Liver (tissue), 8 donors: ENCODE measurements at regions not wholly inside any gene's neighbourhood (a gene's known extent, or its start where the extent isn't known, plus 50 kb on each side); places are given as distances from the start of the nearest gene placed in this dataset.

Source experiments
- DNase-seq: peaks from one replicate; pipeline ENCODE4 v3.0.0-alpha.2; 2017; ENCODE audit warnings: low spot score
- H3K27ac ChIP-seq, 2 donors: one replicate each; pipeline ENCODE4 v1.7.0; 2013; ENCODE audit warnings: inconsistent platforms in 2 of 2, low read length in 2 of 2, control low read depth in 1 of 2, low read depth in 1 of 2, mild to moderate bottlenecking in 1 of 2
- H3K27me3 ChIP-seq, 4 donors: one replicate each; pipeline versions ENCODE4 v1.6.1 to v1.7.0; 2013; ENCODE audit warnings: low read length in 3 of 4, inconsistent platforms in 1 of 4, mild to moderate bottlenecking in 1 of 4, moderate library complexity in 1 of 4; ENCODE audit not compliant: control insufficient read depth in 4 of 4, insufficient read depth in 4 of 4
- H3K36me3 ChIP-seq, 4 donors: one replicate each; pipeline versions ENCODE4 v1.6.1 to v1.7.0; 2013; ENCODE audit warnings: low read length in 3 of 4, mild to moderate bottlenecking in 3 of 4, low read depth in 1 of 4, moderate library complexity in 1 of 4; ENCODE audit not compliant: control insufficient read depth in 4 of 4, insufficient read depth in 3 of 4
- H3K4me1 ChIP-seq, 4 donors: one replicate each; pipeline versions ENCODE4 v1.6.1 to v1.7.0; 2013; ENCODE audit warnings: low read length in 3 of 4, mild to moderate bottlenecking in 3 of 4, moderate library complexity in 1 of 4; ENCODE audit not compliant: control insufficient read depth in 4 of 4, insufficient read depth in 4 of 4
- H3K4me3 ChIP-seq, 3 donors: one replicate each; pipeline versions ENCODE4 v1.6.1 to v1.7.0; 2013; ENCODE audit warnings: low read length in 3 of 3, control low read depth in 1 of 3, low read depth in 1 of 3, mild to moderate bottlenecking in 1 of 3
- H3K9ac ChIP-seq, 2 donors: one replicate each; pipeline ENCODE4 v1.7.0; 2013; ENCODE audit warnings: low read length in 2 of 2, mild to moderate bottlenecking in 2 of 2, moderate library complexity in 2 of 2, control low read depth in 1 of 2, low read depth in 1 of 2
- H3K9me3 ChIP-seq, 4 donors: one replicate each; pipeline versions ENCODE4 v1.6.1 to v1.7.0; 2013; ENCODE audit warnings: low read length in 3 of 4; ENCODE audit not compliant: control insufficient read depth in 4 of 4
- EGR1 ChIP-seq, 2 donors: IDR thresholded peaks; 2 replicates each; pipeline ENCODE4 v1.6.1; 2016 to 2018; ENCODE audit warnings: antibody characterized with exemption in 2 of 2, low read depth in 2 of 2
- FOXA1 ChIP-seq: IDR thresholded peaks from 2 replicates; pipeline ENCODE4 v1.6.1; 2016; ENCODE audit warnings: antibody characterized with exemption
- GABPA ChIP-seq, 2 donors: IDR thresholded peaks in 1 of 2; conservative IDR thresholded peaks in 1 of 2; 2 replicates each; pipeline ENCODE4 v1.6.1; 2016; ENCODE audit warnings: antibody characterized with exemption in 2 of 2, mild to moderate bottlenecking in 1 of 2, moderate library complexity in 1 of 2
- HNF4A ChIP-seq, 2 donors: conservative IDR thresholded peaks; 2 replicates each; pipeline ENCODE4 v1.6.1; 2016; ENCODE audit warnings: antibody characterized with exemption in 2 of 2, mild to moderate bottlenecking in 2 of 2
- HNF4G ChIP-seq: IDR thresholded peaks from 2 replicates; pipeline ENCODE4 v1.6.1; 2016; ENCODE audit warnings: antibody characterized with exemption
- JUND ChIP-seq, 2 donors: IDR thresholded peaks; 2 replicates each; pipeline ENCODE4 v1.6.1; 2016; ENCODE audit warnings: antibody characterized with exemption in 2 of 2
- RAD21 ChIP-seq, 2 donors: IDR thresholded peaks; 2 replicates each; pipeline ENCODE4 v1.6.1; 2016; ENCODE audit warnings: antibody characterized with exemption in 2 of 2, mild to moderate bottlenecking in 2 of 2
- RXRA ChIP-seq, 2 donors: IDR thresholded peaks; 2 replicates each; pipeline ENCODE4 v1.6.1; 2017 to 2018; ENCODE audit warnings: antibody characterized with exemption in 2 of 2, mild to moderate bottlenecking in 1 of 2
- SP1 ChIP-seq: IDR thresholded peaks from 2 replicates; pipeline ENCODE4 v1.6.1; 2018; ENCODE audit warnings: antibody characterized with exemption, mild to moderate bottlenecking
- TAF1 ChIP-seq: conservative IDR thresholded peaks from 2 replicates; pipeline ENCODE4 v1.6.1; 2016; ENCODE audit warnings: antibody characterized with exemption, mild to moderate bottlenecking
- YY1 ChIP-seq: IDR thresholded peaks from 2 replicates; pipeline ENCODE4 v1.6.1; 2016; ENCODE audit warnings: antibody characterized with exemption, mild to moderate bottlenecking
- WGBS: extraction: QIAGEN DNeasy Blood & Tissue Kit; methylation state at CpG from one replicate; pipeline ENCODE4 v1.1.7; 2013; 5-methylcytosine and 5-hydroxymethylcytosine counted together
- TF ChIP-seq, protein P1 (sequence below): IDR thresholded peaks from 2 replicates; pipeline ENCODE4 v1.6.1; 2016; ENCODE audit warnings: antibody characterized with exemption
- TF ChIP-seq, protein P2 (sequence below): fragments of 150-350 bp; IDR thresholded peaks from 2 replicates; pipeline ENCODE4 v1.5.1; 2017; ENCODE audit warnings: improper control_type of control experiment, low read depth, low read length; ENCODE audit not compliant: missing input control
- TF ChIP-seq, protein P3 (sequence below): IDR thresholded peaks from 2 replicates; pipeline ENCODE4 v1.6.1; 2016; ENCODE audit warnings: antibody characterized with exemption, mild to moderate bottlenecking
- donor health status: healthy.
- donor health status: healthy.
- donor health status: healthy.
- donor health status: healthy.
- donor health status: healthy.

DNA sequence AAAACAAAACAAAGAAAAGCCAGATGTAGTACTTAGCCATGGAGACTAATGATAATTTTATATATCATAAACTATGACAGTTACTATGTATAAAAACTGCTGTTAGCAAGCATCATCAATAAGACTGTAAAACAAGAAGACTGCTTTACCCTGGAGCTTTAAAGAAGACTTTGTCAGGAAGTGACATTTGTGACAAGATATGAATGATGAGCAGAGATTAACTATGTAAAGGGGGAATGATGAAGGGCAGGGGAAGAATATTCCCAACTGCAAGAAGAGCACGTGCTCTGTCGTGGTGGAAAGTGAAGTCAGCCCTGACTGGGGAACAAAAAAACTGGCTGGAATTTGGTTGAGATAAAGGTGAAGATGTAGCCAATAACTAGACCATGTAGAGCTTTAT, 617.1 kb upstream of the AMOT start:
- TF ChIP-seq SP1 (no peak), JUND (IDR thresholded peaks at IDR 0.05) (no peak), RAD21 (IDR thresholded peaks at IDR 0.05) (no peak), YY1 (no peak), EGR1 (IDR thresholded peaks at IDR 0.05; ENCODE audit: low read depth in 2 of 2) (no peak), GABPA (IDR thresholded peaks at IDR 0.05 in 1 of 2, conservative IDR thresholded peaks at IDR 0.05 in 1 of 2) (no peak), HNF4G (no peak)
- Histone ChIP-seq H3K4me3 (no peak overlapping the region), H3K27ac (no peak overlapping the region), H3K27me3 (no peaks in the 10 kb centered on the region), H3K4me1 (no peaks in the 10 kb centered on the region), H3K36me3 (no peaks in the 10 kb centered on the region), H3K9ac (no peak overlapping the region), H3K9me3 (no peaks in the 10 kb centered on the region)
- 73% methylated on average over 2 of the region's 2 CpGs for WGBS
- no peak for DNase-seq

DNA sequence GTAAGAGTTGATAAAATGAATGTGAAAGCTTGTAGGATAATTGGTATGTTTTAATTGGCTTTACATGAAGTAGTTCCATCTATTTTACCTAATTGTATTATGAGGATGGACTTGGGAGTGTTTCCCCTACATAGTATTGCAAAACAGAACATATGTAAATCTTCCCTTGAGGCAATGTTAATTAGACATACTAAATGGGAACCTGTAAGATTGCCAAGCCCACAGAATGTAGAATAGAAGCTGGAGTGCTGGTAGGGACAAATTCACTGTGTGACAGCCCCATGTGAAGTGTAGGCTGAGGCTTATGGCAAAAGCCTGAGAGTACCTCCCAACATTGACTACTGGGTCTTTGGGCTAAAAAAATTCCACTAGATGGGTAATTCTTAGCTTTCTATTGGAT, 615.0 kb upstream of the AMOT start:
- Histone ChIP-seq H3K27ac (no peak overlapping the region), H3K4me3 (no peak overlapping the region), H3K9ac (no peak overlapping the region), H3K27me3 (no peaks in the 10 kb centered on the region), H3K4me1 (no peaks in the 10 kb centered on the region), H3K9me3 (no peaks in the 10 kb centered on the region), H3K36me3 (no peaks in the 10 kb centered on the region)
- TF ChIP-seq EGR1 (IDR thresholded peaks at IDR 0.05; ENCODE audit: low read depth in 2 of 2) (no peak), TAF1 (no peak), RAD21 (IDR thresholded peaks at IDR 0.05) (no peak), HNF4G (no peak), RXRA (IDR thresholded peaks at IDR 0.05) (no peak), YY1 (no peak)
- TF ChIP-seq, protein P1, sequence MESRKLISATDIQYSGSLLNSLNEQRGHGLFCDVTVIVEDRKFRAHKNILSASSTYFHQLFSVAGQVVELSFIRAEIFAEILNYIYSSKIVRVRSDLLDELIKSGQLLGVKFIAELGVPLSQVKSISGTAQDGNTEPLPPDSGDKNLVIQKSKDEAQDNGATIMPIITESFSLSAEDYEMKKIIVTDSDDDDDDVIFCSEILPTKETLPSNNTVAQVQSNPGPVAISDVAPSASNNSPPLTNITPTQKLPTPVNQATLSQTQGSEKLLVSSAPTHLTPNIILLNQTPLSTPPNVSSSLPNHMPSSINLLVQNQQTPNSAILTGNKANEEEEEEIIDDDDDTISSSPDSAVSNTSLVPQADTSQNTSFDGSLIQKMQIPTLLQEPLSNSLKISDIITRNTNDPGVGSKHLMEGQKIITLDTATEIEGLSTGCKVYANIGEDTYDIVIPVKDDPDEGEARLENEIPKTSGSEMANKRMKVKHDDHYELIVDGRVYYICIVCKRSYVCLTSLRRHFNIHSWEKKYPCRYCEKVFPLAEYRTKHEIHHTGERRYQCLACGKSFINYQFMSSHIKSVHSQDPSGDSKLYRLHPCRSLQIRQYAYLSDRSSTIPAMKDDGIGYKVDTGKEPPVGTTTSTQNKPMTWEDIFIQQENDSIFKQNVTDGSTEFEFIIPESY, result no peak
- TF ChIP-seq, protein P2, sequence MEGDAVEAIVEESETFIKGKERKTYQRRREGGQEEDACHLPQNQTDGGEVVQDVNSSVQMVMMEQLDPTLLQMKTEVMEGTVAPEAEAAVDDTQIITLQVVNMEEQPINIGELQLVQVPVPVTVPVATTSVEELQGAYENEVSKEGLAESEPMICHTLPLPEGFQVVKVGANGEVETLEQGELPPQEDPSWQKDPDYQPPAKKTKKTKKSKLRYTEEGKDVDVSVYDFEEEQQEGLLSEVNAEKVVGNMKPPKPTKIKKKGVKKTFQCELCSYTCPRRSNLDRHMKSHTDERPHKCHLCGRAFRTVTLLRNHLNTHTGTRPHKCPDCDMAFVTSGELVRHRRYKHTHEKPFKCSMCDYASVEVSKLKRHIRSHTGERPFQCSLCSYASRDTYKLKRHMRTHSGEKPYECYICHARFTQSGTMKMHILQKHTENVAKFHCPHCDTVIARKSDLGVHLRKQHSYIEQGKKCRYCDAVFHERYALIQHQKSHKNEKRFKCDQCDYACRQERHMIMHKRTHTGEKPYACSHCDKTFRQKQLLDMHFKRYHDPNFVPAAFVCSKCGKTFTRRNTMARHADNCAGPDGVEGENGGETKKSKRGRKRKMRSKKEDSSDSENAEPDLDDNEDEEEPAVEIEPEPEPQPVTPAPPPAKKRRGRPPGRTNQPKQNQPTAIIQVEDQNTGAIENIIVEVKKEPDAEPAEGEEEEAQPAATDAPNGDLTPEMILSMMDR, result no peak
- DNase-seq, result no peak

DNA sequence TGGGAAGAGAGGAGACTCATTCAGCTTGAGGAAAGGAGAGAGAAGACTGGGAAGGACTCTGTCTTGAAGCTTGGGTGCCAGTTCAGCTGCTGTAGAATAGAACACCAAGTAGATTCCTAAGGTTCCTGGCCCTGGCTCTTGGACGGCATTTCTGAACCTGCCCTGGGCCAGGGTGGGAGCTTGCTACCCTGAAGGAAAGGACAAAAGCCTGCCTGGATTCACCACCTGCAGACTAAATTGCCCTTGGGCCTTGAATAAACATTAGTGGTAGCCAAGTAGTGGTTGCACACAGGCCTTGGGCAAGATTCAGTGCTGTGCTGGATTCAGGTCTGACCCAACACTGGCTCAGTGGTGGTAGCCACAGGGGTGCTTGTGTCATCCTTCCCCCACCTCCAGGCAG, 588.4 kb upstream of the AMOT start:
- H3K9ac ChIP-seq, result no peak overlapping the region
- H3K27ac ChIP-seq, result no peak overlapping the region
- no peak for DNase-seq
- H3K4me1 ChIP-seq, result no peaks in the 10 kb centered on the region
- peaks cover 0 to 5% (median 1%) of the 10 kb centered on the region in 4 donors for H3K9me3 ChIP-seq
- TF ChIP-seq TAF1 (no peak), YY1 (no peak), EGR1 (IDR thresholded peaks at IDR 0.05; ENCODE audit: low read depth in 2 of 2) (no peak), FOXA1 (no peak), HNF4A (conservative IDR thresholded peaks at IDR 0.05) (no peak), RAD21 (IDR thresholded peaks at IDR 0.05) (no peak), HNF4G (no peak), SP1 (no peak), JUND (IDR thresholded peaks at IDR 0.05) (no peak)
- TF ChIP-seq, protein P2, result no peak
- TF ChIP-seq, protein P3, sequence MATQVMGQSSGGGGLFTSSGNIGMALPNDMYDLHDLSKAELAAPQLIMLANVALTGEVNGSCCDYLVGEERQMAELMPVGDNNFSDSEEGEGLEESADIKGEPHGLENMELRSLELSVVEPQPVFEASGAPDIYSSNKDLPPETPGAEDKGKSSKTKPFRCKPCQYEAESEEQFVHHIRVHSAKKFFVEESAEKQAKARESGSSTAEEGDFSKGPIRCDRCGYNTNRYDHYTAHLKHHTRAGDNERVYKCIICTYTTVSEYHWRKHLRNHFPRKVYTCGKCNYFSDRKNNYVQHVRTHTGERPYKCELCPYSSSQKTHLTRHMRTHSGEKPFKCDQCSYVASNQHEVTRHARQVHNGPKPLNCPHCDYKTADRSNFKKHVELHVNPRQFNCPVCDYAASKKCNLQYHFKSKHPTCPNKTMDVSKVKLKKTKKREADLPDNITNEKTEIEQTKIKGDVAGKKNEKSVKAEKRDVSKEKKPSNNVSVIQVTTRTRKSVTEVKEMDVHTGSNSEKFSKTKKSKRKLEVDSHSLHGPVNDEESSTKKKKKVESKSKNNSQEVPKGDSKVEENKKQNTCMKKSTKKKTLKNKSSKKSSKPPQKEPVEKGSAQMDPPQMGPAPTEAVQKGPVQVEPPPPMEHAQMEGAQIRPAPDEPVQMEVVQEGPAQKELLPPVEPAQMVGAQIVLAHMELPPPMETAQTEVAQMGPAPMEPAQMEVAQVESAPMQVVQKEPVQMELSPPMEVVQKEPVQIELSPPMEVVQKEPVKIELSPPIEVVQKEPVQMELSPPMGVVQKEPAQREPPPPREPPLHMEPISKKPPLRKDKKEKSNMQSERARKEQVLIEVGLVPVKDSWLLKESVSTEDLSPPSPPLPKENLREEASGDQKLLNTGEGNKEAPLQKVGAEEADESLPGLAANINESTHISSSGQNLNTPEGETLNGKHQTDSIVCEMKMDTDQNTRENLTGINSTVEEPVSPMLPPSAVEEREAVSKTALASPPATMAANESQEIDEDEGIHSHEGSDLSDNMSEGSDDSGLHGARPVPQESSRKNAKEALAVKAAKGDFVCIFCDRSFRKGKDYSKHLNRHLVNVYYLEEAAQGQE, result no peak
- no peaks in the 10 kb centered on the region for H3K27me3 ChIP-seq
- WGBS, result 93% methylated on average over 1 of the region's 1 CpG
- H3K4me3 ChIP-seq, result no peak overlapping the region
- no peaks in the 10 kb centered on the region for H3K36me3 ChIP-seq
